ENCODE measurements at regions not wholly inside any gene's neighbourhood (a gene's known extent, or its start where the extent isn't known, plus 50 kb on each side); places are given as distances from the start of the nearest gene placed in this dataset.

GRCh38 chr5:174840435-174840834, 116.1 kb downstream of the MSX2 start:
- Mint-ChIP-seq H3K9me3 (ENCODE audit: low read depth) (no peaks in the 10 kb centered on the region), H3K36me3 (no peaks in the 10 kb centered on the region), H3K4me3 (no peak overlapping the region), H3K27me3 (no peaks in the 10 kb centered on the region), H3K27ac (no peak overlapping the region), H3K4me1 (no peaks in the 10 kb centered on the region)
- DNase-seq (no peak), ATAC-seq (no peak)
- CTCF ChIA-PET = no interaction called here

- Mint-ChIP-seq H3K4me1 (no peaks in the 10 kb centered on the region), H3K27ac (no peak overlapping the region), H3K9me3 (ENCODE audit: low read depth) (no peaks in the 10 kb centered on the region), H3K36me3 (no peaks in the 10 kb centered on the region), H3K4me3 (no peak overlapping the region), H3K27me3 (no peaks in the 10 kb centered on the region)
- DNase-seq = no peak
- CTCF ChIA-PET = no interaction called here
- ATAC-seq = no peak
Measured at GRCh38 chr5:174839196-174839595, 114.8 kb downstream of the MSX2 start.

- CTCF ChIA-PET = interaction anchor here (1.1 kb wide), 1 partner anchor 23 kb away, joined by 3 read pairs; no protein-coding TSS in a partner anchor
- no peak for ATAC-seq
- H3K4me3 Mint-ChIP-seq = no peak overlapping the region
- H3K9me3 Mint-ChIP-seq (ENCODE audit: low read depth) = no peaks in the 10 kb centered on the region
- no peak overlapping the region for H3K27ac Mint-ChIP-seq
- no peaks in the 10 kb centered on the region for H3K27me3 Mint-ChIP-seq
- no peaks in the 10 kb centered on the region for H3K4me1 Mint-ChIP-seq
- DNase-seq = no peak
- H3K36me3 Mint-ChIP-seq = no peaks in the 10 kb centered on the region
Measured at GRCh38 chr5:174837919-174838902, 113.8 kb downstream of the MSX2 start.

- DNase-seq (no peak), ATAC-seq (no peak)
- Mint-ChIP-seq H3K27me3 (no peaks in the 10 kb centered on the region), H3K4me3 (no peak overlapping the region), H3K27ac (no peak overlapping the region), H3K4me1 (no peaks in the 10 kb centered on the region), H3K36me3 (no peaks in the 10 kb centered on the region), H3K9me3 (ENCODE audit: low read depth) (no peaks in the 10 kb centered on the region)
- CTCF ChIA-PET = no interaction called here
Measured at GRCh38 chr5:174834081-174834480, 109.7 kb downstream of the MSX2 start.

GRCh38 chr5:174832811-174833210, 108.4 kb downstream of the MSX2 start:
- no peaks in the 10 kb centered on the region for H3K4me1 Mint-ChIP-seq
- CTCF ChIA-PET = no interaction called here
- no peak overlapping the region for H3K4me3 Mint-ChIP-seq
- H3K27ac Mint-ChIP-seq = no peak overlapping the region
- no peak for DNase-seq
- no peaks in the 10 kb centered on the region for H3K27me3 Mint-ChIP-seq
- no peaks in the 10 kb centered on the region for H3K36me3 Mint-ChIP-seq
- no peak for ATAC-seq
- H3K9me3 Mint-ChIP-seq (ENCODE audit: low read depth) = no peaks in the 10 kb centered on the region

- CTCF ChIA-PET = no interaction called here
- no peak overlapping the region for H3K27ac Mint-ChIP-seq
- ATAC-seq (no peak), DNase-seq (no peak)
- H3K9me3 Mint-ChIP-seq (ENCODE audit: low read depth) = no peaks in the 10 kb centered on the region
- H3K36me3 Mint-ChIP-seq = no peaks in the 10 kb centered on the region
- no peaks in the 10 kb centered on the region for H3K4me1 Mint-ChIP-seq
- H3K27me3 Mint-ChIP-seq = no peaks in the 10 kb centered on the region
- no peak overlapping the region for H3K4me3 Mint-ChIP-seq
Measured at GRCh38 chr5:174832025-174832424, 107.6 kb downstream of the MSX2 start.

- no peak for ATAC-seq
- H3K27ac Mint-ChIP-seq = no peak overlapping the region
- CTCF ChIA-PET = no interaction called here
- no peak overlapping the region for H3K4me3 Mint-ChIP-seq
- H3K36me3 Mint-ChIP-seq = no peaks in the 10 kb centered on the region
- H3K27me3 Mint-ChIP-seq = no peaks in the 10 kb centered on the region
- DNase-seq = no peak
- no peaks in the 10 kb centered on the region for H3K9me3 Mint-ChIP-seq (ENCODE audit: low read depth)
- H3K4me1 Mint-ChIP-seq = no peaks in the 10 kb centered on the region
Measured at GRCh38 chr5:174831031-174831660, 106.8 kb downstream of the MSX2 start.

- no peak overlapping the region for H3K4me3 Mint-ChIP-seq
- CTCF ChIA-PET = no interaction called here
- ATAC-seq (no peak), DNase-seq (no peak)
- H3K4me1 Mint-ChIP-seq = no peaks in the 10 kb centered on the region
- H3K36me3 Mint-ChIP-seq = no peaks in the 10 kb centered on the region
- H3K27ac Mint-ChIP-seq = no peak overlapping the region
- no peaks in the 10 kb centered on the region for H3K27me3 Mint-ChIP-seq
- no peaks in the 10 kb centered on the region for H3K9me3 Mint-ChIP-seq (ENCODE audit: low read depth)
Measured at GRCh38 chr5:174829511-174829864, 105.1 kb downstream of the MSX2 start.

GRCh38 chr5:174828804-174829510, 104.6 kb downstream of the MSX2 start:
- no peak for DNase-seq
- CTCF ChIA-PET = no interaction called here

GRCh38 chr5:174827558-174827957, 103.2 kb downstream of the MSX2 start:
- no peaks in the 10 kb centered on the region for H3K27me3 Mint-ChIP-seq
- no peaks in the 10 kb centered on the region for H3K4me1 Mint-ChIP-seq
- H3K36me3 Mint-ChIP-seq = no peaks in the 10 kb centered on the region
- ATAC-seq (no peak), DNase-seq (no peak)
- no peaks in the 10 kb centered on the region for H3K9me3 Mint-ChIP-seq (ENCODE audit: low read depth)
- H3K4me3 Mint-ChIP-seq = no peak overlapping the region
- no peak overlapping the region for H3K27ac Mint-ChIP-seq
- CTCF ChIA-PET = no interaction called here

More at GRCh38 chr5:174828804-174829510, 104.6 kb downstream of the MSX2 start:
- Mint-ChIP-seq H3K27ac (no peak overlapping the region), H3K27me3 (no peaks in the 10 kb centered on the region), H3K9me3 (ENCODE audit: low read depth) (no peaks in the 10 kb centered on the region), H3K36me3 (no peaks in the 10 kb centered on the region), H3K4me3 (no peak overlapping the region), H3K4me1 (no peaks in the 10 kb centered on the region)
- ATAC-seq = no peak

- ATAC-seq (no peak), DNase-seq (no peak)
- H3K27ac Mint-ChIP-seq = no peak overlapping the region
- CTCF ChIA-PET = no interaction called here
- H3K4me1 Mint-ChIP-seq = no peaks in the 10 kb centered on the region
- no peaks in the 10 kb centered on the region for H3K36me3 Mint-ChIP-seq
- no peaks in the 10 kb centered on the region for H3K9me3 Mint-ChIP-seq (ENCODE audit: low read depth)
- H3K4me3 Mint-ChIP-seq = no peak overlapping the region
- H3K27me3 Mint-ChIP-seq = no peaks in the 10 kb centered on the region
Measured at GRCh38 chr5:174825587-174825986, 101.2 kb downstream of the MSX2 start.

GRCh38 chr5:174818430-174818829, 94.0 kb downstream of the MSX2 start:
- DNase-seq (no peak), ATAC-seq (no peak)
- CTCF ChIA-PET = no interaction called here
- Mint-ChIP-seq H3K9me3 (ENCODE audit: low read depth) (peaks cover 2% of the 10 kb centered on the region), H3K27ac (no peak overlapping the region), H3K4me1 (no peaks in the 10 kb centered on the region), H3K36me3 (no peaks in the 10 kb centered on the region), H3K27me3 (no peaks in the 10 kb centered on the region), H3K4me3 (no peak overlapping the region)

GRCh38 chr5:174817610-174818009, 93.2 kb downstream of the MSX2 start:
- Mint-ChIP-seq H3K36me3 (no peaks in the 10 kb centered on the region), H3K27ac (no peak overlapping the region), H3K27me3 (no peaks in the 10 kb centered on the region), H3K4me1 (no peaks in the 10 kb centered on the region), H3K4me3 (no peak overlapping the region), H3K9me3 (ENCODE audit: low read depth) (peaks cover 2% of the 10 kb centered on the region)
- DNase-seq = no peak
- CTCF ChIA-PET = no interaction called here
- ATAC-seq = no peak

- Mint-ChIP-seq H3K9me3 (ENCODE audit: low read depth) (peaks cover 2% of the 10 kb centered on the region), H3K27me3 (no peaks in the 10 kb centered on the region), H3K4me1 (no peaks in the 10 kb centered on the region), H3K4me3 (no peak overlapping the region), H3K27ac (no peak overlapping the region), H3K36me3 (no peaks in the 10 kb centered on the region)
- CTCF ChIA-PET = no interaction called here
- ATAC-seq (no peak), DNase-seq (no peak)
Measured at GRCh38 chr5:174816858-174817257, 92.5 kb downstream of the MSX2 start.
